ENCODE measurements at regions not wholly inside any gene's neighbourhood (a gene's known extent, or its start where the extent isn't known, plus 50 kb on each side); places are given as distances from the start of the nearest gene placed in this dataset.

GRCh38 chr2:15999596-16000469 lies 59.5 kb downstream of the MYCN start:
- no peak for TF ChIP-seq POLR2A (IDR thresholded peaks at IDR 0.05; ENCODE audit: control extremely low read depth in 1 of 2, low read depth in 2 of 2, low read length in 2 of 2)
- TF ChIP-seq CTCF (IDR thresholded peaks at IDR 0.05; ENCODE audit: control extremely low read depth in 1 of 3, insufficient read depth in 1 of 3, low read depth in 1 of 3, low read length in 3 of 3): no peak
- TF ChIP-seq GABPA (IDR thresholded peaks at IDR 0.05; ENCODE audit: borderline replicate concordance, insufficient read depth, low read length): no peak
- no peak for TF ChIP-seq TAF1 (IDR thresholded peaks at IDR 0.05; ENCODE audit: low read depth, low read length)
- TF ChIP-seq ATF3 (IDR thresholded peaks at IDR 0.05; ENCODE audit: insufficient read depth, low read depth, low read length): no peak
- TF ChIP-seq EZH2 (IDR thresholded peaks at IDR 0.05; ENCODE audit: low read depth, low read length, severe bottlenecking): no peak
- TF ChIP-seq CHD2 (IDR thresholded peaks at IDR 0.05; ENCODE audit: low read length): no peak
- TF ChIP-seq POLR2AphosphoS5 (IDR thresholded peaks at IDR 0.05; ENCODE audit: low read depth, low read length): no peak
- no peak for TF ChIP-seq YY1 (IDR thresholded peaks at IDR 0.05; ENCODE audit: low read depth, low read length)
- TF ChIP-seq EP300 (IDR thresholded peaks at IDR 0.05; ENCODE audit: borderline replicate concordance in 1 of 2, low read depth in 2 of 2, low read length in 2 of 2): no peak
- TF ChIP-seq HDAC2 (IDR thresholded peaks at IDR 0.05; ENCODE audit: borderline replicate concordance in 1 of 2, low read depth in 2 of 2, low read length in 2 of 2): no peak

Data from H1 (cell line).